H1 (cell line): ENCODE measurements at regions not wholly inside any gene's neighbourhood (a gene's known extent, or its start where the extent isn't known, plus 50 kb on each side); places are given as distances from the start of the nearest gene placed in this dataset.

Experiments used
- ASH2L ChIP-seq: fragments of 200-600, 300-600 bp; sonication (generic); IDR thresholded peaks from one replicate; pipeline ENCODE4 v1.7.1; 2017; ENCODE audit warnings: low read length
- BCL11A ChIP-seq, 2 experiments: IDR thresholded peaks; one replicate each; pipeline ENCODE4 v1.6.1; 2011; ENCODE audit warnings: low read depth in 2 of 2, low read length in 2 of 2, mild to moderate bottlenecking in 2 of 2
- BRCA1 ChIP-seq: IDR thresholded peaks from 2 replicates; pipeline ENCODE4 v1.6.1; 2012; ENCODE audit warnings: low read depth, low read length, improper control_type of control experiment
- CBX8 ChIP-seq: fragments of 300-800, 300-1000 bp; sonication (generic); IDR thresholded peaks from 2 replicates; pipeline ENCODE4 v1.7.1; 2016; ENCODE audit warnings: low read depth, low read length, borderline replicate concordance
- CEBPB ChIP-seq: IDR thresholded peaks from 2 replicates; pipeline ENCODE4 v1.6.1; 2012; ENCODE audit warnings: low read depth, low read length
- CHD2 ChIP-seq: IDR thresholded peaks from 2 replicates; pipeline ENCODE4 v1.6.1; 2012; ENCODE audit warnings: low read length, improper control_type of control experiment
- CREB1 ChIP-seq: IDR thresholded peaks from 2 replicates; pipeline ENCODE4 v1.6.1; 2012; ENCODE audit warnings: inconsistent platforms
- CTBP2 ChIP-seq: IDR thresholded peaks from 2 replicates; pipeline ENCODE4 v1.7.0; 2011; ENCODE audit warnings: borderline replicate concordance, mild to moderate bottlenecking, moderate library complexity, mixed read lengths, low read length; ENCODE audit not compliant: insufficient read depth, insufficient read length
- CTCF ChIP-seq, 3 experiments: IDR thresholded peaks; 1 replicate in 2 of 3; 2 replicates in 1 of 3; pipeline versions ENCODE4 v1.5.1 to v1.6.1; 2011; ENCODE audit warnings: low read length in 3 of 3, mild to moderate bottlenecking in 3 of 3, inconsistent platforms in 2 of 3, low read depth in 1 of 3, moderate library complexity in 1 of 3; ENCODE audit not compliant: insufficient read depth in 1 of 3; ENCODE audit errors: control extremely low read depth in 1 of 3
- EGR1 ChIP-seq: IDR thresholded peaks from 2 replicates; pipeline ENCODE4 v1.6.1; 2011; ENCODE audit warnings: low read depth, low read length, borderline replicate concordance
- JUND ChIP-seq: IDR thresholded peaks from 2 replicates; pipeline ENCODE4 v1.6.1; 2011; ENCODE audit warnings: mild to moderate bottlenecking, improper control_type of control experiment, low read length
- KDM4A ChIP-seq: IDR thresholded peaks from one replicate; pipeline ENCODE4 v1.7.1; 2012; ENCODE audit warnings: low read depth, mild to moderate bottlenecking, moderate library complexity, low read length, inconsistent platforms; ENCODE audit not compliant: severe bottlenecking
- MAX ChIP-seq: IDR thresholded peaks from 2 replicates; pipeline ENCODE4 v1.6.1; 2012; ENCODE audit warnings: inconsistent platforms
- NANOG ChIP-seq: IDR thresholded peaks from 2 replicates; pipeline ENCODE4 v1.6.1; 2011; ENCODE audit warnings: low read length, low read depth, mild to moderate bottlenecking, inconsistent platforms; ENCODE audit not compliant: insufficient read depth, poor library complexity, severe bottlenecking
- NRF1 ChIP-seq: IDR thresholded peaks from 2 replicates; pipeline ENCODE4 v1.6.1; 2011; ENCODE audit warnings: mild to moderate bottlenecking, low read depth, low read length, improper control_type of control experiment
- PHF8 ChIP-seq: fragments of 200-600 bp; sonication (generic); conservative IDR thresholded peaks from 2 replicates; pipeline ENCODE4 v1.7.1; 2012; ENCODE audit warnings: low read depth, mild to moderate bottlenecking, inconsistent platforms, low read length, moderate library complexity
- RBBP5 ChIP-seq: IDR thresholded peaks from 2 replicates; pipeline ENCODE4 v1.7.1; 2012; ENCODE audit warnings: low read depth, mild to moderate bottlenecking, inconsistent platforms, low read length, moderate library complexity, borderline replicate concordance
- RFX5 ChIP-seq: IDR thresholded peaks from 2 replicates; pipeline ENCODE4 v1.6.1; 2011; ENCODE audit warnings: low read depth, low read length, improper control_type of control experiment, borderline replicate concordance
- SIN3A ChIP-seq, 2 experiments: IDR thresholded peaks in 1 of 2; conservative IDR thresholded peaks in 1 of 2; 2 replicates each; pipeline ENCODE4 v1.6.1; 2011 to 2012; ENCODE audit warnings: low read length in 2 of 2, improper control_type of control experiment in 1 of 2, low read depth in 1 of 2, mild to moderate bottlenecking in 1 of 2
- SIRT6 ChIP-seq: IDR thresholded peaks from one replicate; pipeline ENCODE4 v1.7.1; 2012; ENCODE audit warnings: low read length, inconsistent platforms
- TBP ChIP-seq: IDR thresholded peaks from 2 replicates; pipeline ENCODE4 v1.6.1; 2011; ENCODE audit warnings: low read depth, low read length, improper control_type of control experiment
- TEAD4 ChIP-seq: IDR thresholded peaks from 2 replicates; pipeline ENCODE4 v1.6.1; 2012; ENCODE audit warnings: low read depth, low read length, inconsistent platforms, mixed read lengths
- YY1 ChIP-seq: IDR thresholded peaks from 2 replicates; pipeline ENCODE4 v1.6.1; 2011; ENCODE audit warnings: low read depth, mild to moderate bottlenecking, low read length

GRCh38 chr2:207227062-207227748 is 61.5 kb upstream of the KLF7 start (continued):
- TF ChIP-seq JUND: no peak
- no peak for TF ChIP-seq CBX8
- no peak for TF ChIP-seq TBP
- TF ChIP-seq TEAD4: no peak; the same call in 1 of the 2 replicates
- TF ChIP-seq YY1: peak; percentile 78; the same call in 1 of the 2 replicates
- TF ChIP-seq RFX5: no peak
- peak; percentile 57; the same call in 1 of the 2 replicates for TF ChIP-seq RBBP5
- TF ChIP-seq CTBP2: peak; percentile 58
- TF ChIP-seq NRF1: no peak
- no peak for TF ChIP-seq BRCA1
- TF ChIP-seq KDM4A: no peak
- no peak for TF ChIP-seq EGR1
- no peak for TF ChIP-seq CHD2
- no peak for TF ChIP-seq BCL11A (IDR thresholded peaks at IDR 0.05; ENCODE audit: low read depth in 2 of 2, low read length in 2 of 2)
- no peak for TF ChIP-seq SIRT6
- TF ChIP-seq PHF8: no peak
- TF ChIP-seq CTCF (IDR thresholded peaks at IDR 0.05; ENCODE audit: control extremely low read depth in 1 of 3, insufficient read depth in 1 of 3, low read depth in 1 of 3, low read length in 3 of 3): no peak
- TF ChIP-seq CEBPB: no peak
- TF ChIP-seq ASH2L: peak; percentile 44
- no peak; the same call in 1 of the 2 replicates for TF ChIP-seq MAX
- TF ChIP-seq SIN3A (conservative IDR thresholded peaks at IDR 0.05 in 1 of 2, IDR thresholded peaks at IDR 0.05 in 1 of 2; ENCODE audit: low read depth in 1 of 2, low read length in 2 of 2): 0 out of 4 replicates have a peak, but pooled peaks of 1 of the 2 experiments have one; percentile 26
- peak; percentile 91 for TF ChIP-seq CREB1
- TF ChIP-seq NANOG: no peak
